Adrenal gland (tissue), 9 donors: ENCODE measurements at regions not wholly inside any gene's neighbourhood (a gene's known extent, or its start where the extent isn't known, plus 50 kb on each side); places are given as distances from the start of the nearest gene placed in this dataset.

ENCODE experiments used
- DNase-seq, 7 donors: peaks; one replicate each; pipeline ENCODE4 v3.0.0-alpha.2; 2019 to 2020
- H3K27ac ChIP-seq, 5 donors: fragments of 200-600 bp; sonication (generic) in 4 of 5; 1 replicate in 3 of 5; 2 replicates in 2 of 5; pipeline versions ENCODE4 v1.5.1 to v1.8.0; 2016 to 2020; ENCODE audit warnings: mild to moderate bottlenecking in 1 of 5
- H3K27me3 ChIP-seq: fragments of 200-600 bp; 2 replicates; pipeline ENCODE4 v1.8.0; 2021
- H3K36me3 ChIP-seq, 2 donors: fragments of 200-600 bp; replicated peaks in 1 of 2; 1 replicate in 1 of 2; 2 replicates in 1 of 2; pipeline versions ENCODE4 v1.5.1 to v1.8.0; 2018 to 2022
- H3K4me1 ChIP-seq, 2 donors: fragments of 200-600 bp; replicated peaks in 1 of 2; 1 replicate in 1 of 2; 2 replicates in 1 of 2; pipeline versions ENCODE4 v1.5.1 to v1.8.0; 2018 to 2021
- H3K4me3 ChIP-seq, 4 donors: fragments of 200-600 bp; sonication (generic) in 3 of 4; one replicate each; pipeline ENCODE4 v1.5.1; 2016 to 2018
- H3K9me3 ChIP-seq, 3 donors: fragments of 200-600 bp; sonication (generic) in 1 of 3; replicated peaks in 1 of 3; 1 replicate in 2 of 3; 2 replicates in 1 of 3; pipeline versions ENCODE4 v1.5.1 to v1.8.0; 2016 to 2021
- CTCF ChIP-seq, 6 experiments: fragments of 450-650 bp in 4 of 6; fragments of 200-600 bp in 2 of 6; sonication (generic) in 1 of 6; IDR thresholded peaks; 1 replicate in 5 of 6; 2 replicates in 1 of 6; pipeline versions ENCODE4 v1.5.1 to v1.8.0; 2016 to 2021; ENCODE audit warnings: antibody characterized with exemption in 6 of 6, mild to moderate bottlenecking in 2 of 6, moderate library complexity in 1 of 6
- POLR2A ChIP-seq, 2 donors: fragments of 450-650 bp; IDR thresholded peaks; one replicate each; pipeline ENCODE4 v1.6.1; 2017; ENCODE audit warnings: antibody characterized with exemption in 2 of 2, mild to moderate bottlenecking in 2 of 2, moderate library complexity in 1 of 2
- WGBS, 4 donors: extraction: QIAGEN DNeasy Blood & Tissue Kit in 2 of 4; methylation state at CpG; one replicate each; pipeline versions ENCODE4 v1.1.5 to v1.1.7; 2013 to 2017; 5-methylcytosine and 5-hydroxymethylcytosine counted together
- intact Hi-C, 2 donors: fragments of 100-400 bp; cut with DNase I; formaldehyde crosslinking; loops; one replicate each; pipeline versions ENCODE4 v1.14.1 to v1.15.0; 2022 to 2023
- donor health status: healthy with polysubstance abuse.
- donor health status: Bipolar disorder and iron deficiency.
- donor health status: DM: yes; HTN: yes; CAD: no.
- donor health status: DM: no; HTN: no; CAD: no.
- donor health status: DM: no; HTN: no; CAD: no.

GRCh38 chr11:29755474-29755873 is 261.4 kb downstream of the KCNA4 start:
- Histone ChIP-seq H3K27ac (no peak overlapping the region), H3K27me3 (no peaks in the 10 kb centered on the region), H3K36me3 (no peaks in the 10 kb centered on the region), H3K4me1 (no peaks in the 10 kb centered on the region), H3K9me3 (no peaks in the 10 kb centered on the region), H3K4me3 (no peak overlapping the region)
- WGBS, 4 donors: 90 to 94% (median 92%) methylated on average over 2 to 4 of the region's 4 CpGs
- intact Hi-C loops: no loop called here
- TF ChIP-seq CTCF (IDR thresholded peaks at IDR 0.05) (no peak), POLR2A (IDR thresholded peaks at IDR 0.05) (no peak)
- no peak for DNase-seq

DNA sequence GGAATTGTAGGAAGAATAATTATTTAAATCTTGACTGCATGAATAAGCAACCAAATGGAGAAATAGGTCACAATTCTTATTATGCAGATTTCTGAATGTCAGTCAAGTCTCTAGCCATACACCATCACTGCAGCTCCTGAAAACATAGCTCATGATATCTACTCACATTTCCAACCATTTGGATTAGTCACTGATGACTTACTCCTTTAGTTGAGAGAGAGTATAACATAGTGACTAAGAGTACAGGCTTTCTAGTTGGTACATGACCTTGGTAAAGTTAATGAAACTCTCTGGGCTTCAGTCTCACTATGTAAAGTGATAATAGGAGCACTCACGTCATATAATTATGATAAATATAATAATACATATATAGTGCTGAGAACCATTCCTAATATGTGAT is 265.2 kb downstream of the KCNA4 start:
- no peak for DNase-seq
- WGBS, 4 donors: 38 to 46% (median 41%) methylated on average over 1 of the region's 1 CpG
- intact Hi-C loops: no loop called here

GRCh38 chr11:29750392-29750791 is 266.4 kb downstream of the KCNA4 start:
- WGBS, 4 donors: 87 to 89% (median 88%) methylated on average over 3 of the region's 3 CpGs
- no peaks in the 10 kb centered on the region for H3K36me3 ChIP-seq
- no peak for DNase-seq
- no peaks in the 10 kb centered on the region for H3K4me1 ChIP-seq
- intact Hi-C loops: no loop called here
- H3K4me3 ChIP-seq: no peak overlapping the region
- no peak overlapping the region for H3K27ac ChIP-seq
- TF ChIP-seq POLR2A (IDR thresholded peaks at IDR 0.05): no peak
- TF ChIP-seq CTCF (IDR thresholded peaks at IDR 0.05): no peak
- H3K9me3 ChIP-seq: no peaks in the 10 kb centered on the region
- no peaks in the 10 kb centered on the region for H3K27me3 ChIP-seq

More for the DNA sequence above, 265.2 kb downstream of the KCNA4 start:
- no peaks in the 10 kb centered on the region for H3K9me3 ChIP-seq
- H3K27ac ChIP-seq: no peak overlapping the region
- H3K27me3 ChIP-seq: no peaks in the 10 kb centered on the region
- TF ChIP-seq POLR2A (IDR thresholded peaks at IDR 0.05): no peak
- no peak for TF ChIP-seq CTCF (IDR thresholded peaks at IDR 0.05)
- no peak overlapping the region for H3K4me3 ChIP-seq
- no peaks in the 10 kb centered on the region for H3K4me1 ChIP-seq
- no peaks in the 10 kb centered on the region for H3K36me3 ChIP-seq

DNA sequence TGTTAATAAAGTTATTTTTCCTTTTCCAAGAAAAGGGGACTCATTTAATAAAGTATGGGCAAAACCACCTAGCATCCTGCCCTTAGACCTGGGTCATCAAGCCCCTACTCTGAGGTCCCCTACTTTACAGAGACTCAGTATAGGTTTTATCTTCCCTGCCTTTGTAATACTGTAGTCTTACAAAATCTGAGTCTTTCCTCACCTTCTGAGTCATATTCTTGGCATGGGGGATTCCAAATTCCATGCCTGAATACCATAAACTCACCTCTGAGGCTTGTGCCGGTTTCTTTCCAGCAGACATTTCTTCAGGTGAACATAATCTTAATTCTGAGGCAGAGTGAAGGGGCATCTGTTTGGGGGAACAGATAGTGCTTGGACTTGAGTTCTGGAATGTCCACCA is 282.5 kb downstream of the KCNA4 start:
- no peak for DNase-seq
- Histone ChIP-seq H3K27me3 (no peaks in the 10 kb centered on the region), H3K9me3 (no peaks in the 10 kb centered on the region), H3K4me3 (no peak overlapping the region), H3K36me3 (no peaks in the 10 kb centered on the region), H3K4me1 (no peaks in the 10 kb centered on the region), H3K27ac (no peak overlapping the region)
- WGBS, 4 donors: 53 to 100% (median 76%) methylated on average over 1 of the region's 1 CpG
- no peak for TF ChIP-seq POLR2A (IDR thresholded peaks at IDR 0.05)
- no peak for TF ChIP-seq CTCF (IDR thresholded peaks at IDR 0.05)
- intact Hi-C loops: no loop called here
